Adipose tissue (tissue), 3 donors: ENCODE measurements at regions not wholly inside any gene's neighbourhood (a gene's known extent, or its start where the extent isn't known, plus 50 kb on each side); places are given as distances from the start of the nearest gene placed in this dataset.

Experiments used
- H3K27ac ChIP-seq: one replicate; pipeline ENCODE4 v1.5.1; 2013; ENCODE audit warnings: low read depth, low read length
- WGBS, 3 donors: extraction: QIAGEN DNeasy Blood & Tissue Kit; methylation state at CpG; one replicate each; pipeline ENCODE4 v1.1.7; 2013; 5-methylcytosine and 5-hydroxymethylcytosine counted together
- donor health status: healthy with polysubstance abuse.
- donor health status: Bipolar disorder and iron deficiency.
- donor health status: healthy.

GRCh38 chr16:85288869-85289660, 176.8 kb upstream of the CIBAR2 start:
- 76 to 95% (median 90%) methylated on average over 10 to 11 of the region's 11 CpGs for WGBS, 3 donors

DNA sequence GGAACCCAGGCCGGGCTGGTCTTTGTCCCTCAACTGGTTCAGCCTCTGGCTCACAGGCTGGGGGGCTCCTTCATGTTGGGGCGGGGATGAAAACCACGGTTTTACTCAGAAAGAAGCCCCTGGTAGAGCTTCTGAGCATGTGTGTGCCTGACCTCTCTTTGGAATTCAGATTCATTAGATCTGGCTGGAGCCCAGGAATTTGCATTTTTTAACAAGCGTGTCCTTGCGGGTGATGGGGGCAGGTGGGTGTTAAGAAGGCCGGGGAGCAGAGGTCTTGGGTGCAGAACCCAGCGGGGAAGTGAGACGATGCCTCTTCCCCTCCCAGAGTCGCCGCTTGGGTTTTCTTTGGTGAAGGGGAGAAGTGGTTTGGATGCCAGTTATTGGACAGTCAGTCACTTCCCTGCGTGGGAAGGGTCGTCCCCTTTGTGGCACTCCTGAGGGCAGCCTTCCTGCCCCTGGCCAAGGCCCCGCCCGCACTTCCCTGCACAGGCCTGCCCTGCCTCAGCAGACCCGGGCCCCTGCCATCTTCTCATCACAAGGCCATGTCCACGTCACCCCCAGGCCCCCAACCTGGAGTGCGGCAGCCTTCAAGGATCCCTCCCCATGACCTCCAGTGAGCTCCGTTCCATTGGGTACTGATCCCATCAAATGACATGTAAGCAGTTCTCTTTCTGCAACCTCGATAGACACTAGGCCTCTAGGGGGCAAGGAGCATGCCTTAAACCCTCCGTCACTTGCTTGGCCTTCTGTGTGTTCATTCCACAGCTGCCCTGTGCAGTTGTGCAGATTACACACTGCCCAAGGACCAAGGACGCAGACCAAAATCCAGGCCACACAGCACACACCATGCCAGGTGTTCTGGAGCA, 177.7 kb upstream of the CIBAR2 start:
- H3K27ac ChIP-seq, result no peak overlapping the region
- 82 to 89% (median 85%) methylated on average over 21 of the region's 21 CpGs for whole genome bisulfite sequencing, 3 donors

More at GRCh38 chr16:85288869-85289660, 176.8 kb upstream of the CIBAR2 start:
- H3K27ac ChIP-seq, result no peak overlapping the region

DNA sequence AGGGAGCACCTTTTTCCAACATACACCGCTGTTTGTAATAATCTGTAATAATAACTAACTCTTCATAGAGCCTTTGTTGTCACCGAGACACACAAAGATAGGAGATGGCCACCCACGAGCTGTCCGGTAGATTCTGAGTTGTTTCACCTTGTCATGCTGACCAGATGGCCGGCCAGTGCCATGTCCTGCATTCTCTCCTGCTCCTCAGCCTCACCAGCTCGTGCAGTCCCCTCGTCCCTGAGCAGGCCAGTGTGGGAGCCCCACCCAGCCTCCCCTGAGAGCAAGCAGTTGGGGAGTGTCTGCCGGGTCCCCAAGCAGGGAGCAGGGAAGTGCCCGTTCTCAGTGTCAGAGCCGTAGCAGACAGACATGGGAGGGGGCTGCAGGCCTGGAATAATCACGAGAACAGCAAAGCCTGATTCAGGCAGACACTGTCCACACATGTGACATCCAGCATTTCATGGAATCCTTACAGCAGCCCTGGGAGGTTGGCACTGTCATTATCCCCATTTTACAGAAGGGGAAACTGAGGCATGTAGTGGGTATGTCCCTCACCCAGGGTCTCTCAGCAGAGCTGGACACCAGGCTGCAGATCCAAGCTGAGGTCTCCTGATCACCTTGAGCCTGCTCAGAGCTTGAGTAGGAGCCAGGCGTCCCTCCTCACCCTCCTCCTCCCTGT, 178.5 kb upstream of the CIBAR2 start:
- no peak overlapping the region for H3K27ac ChIP-seq
- 80 to 87% (median 82%) methylated on average over 11 to 12 of the region's 12 CpGs for WGBS, 3 donors

GRCh38 chr16:85291302-85292148, 179.3 kb upstream of the CIBAR2 start:
- WGBS, 3 donors, result 51 to 76% (median 52%) methylated on average over 26 of the region's 26 CpGs
- no peak overlapping the region for H3K27ac ChIP-seq

- no peak overlapping the region for H3K27ac ChIP-seq
- 97 to 98% (median 97%) methylated on average over 13 of the region's 13 CpGs for WGBS, 3 donors
These were observed 181.2 kb upstream of the CIBAR2 start for GRCh38 chr16:85293458-85293857.

DNA sequence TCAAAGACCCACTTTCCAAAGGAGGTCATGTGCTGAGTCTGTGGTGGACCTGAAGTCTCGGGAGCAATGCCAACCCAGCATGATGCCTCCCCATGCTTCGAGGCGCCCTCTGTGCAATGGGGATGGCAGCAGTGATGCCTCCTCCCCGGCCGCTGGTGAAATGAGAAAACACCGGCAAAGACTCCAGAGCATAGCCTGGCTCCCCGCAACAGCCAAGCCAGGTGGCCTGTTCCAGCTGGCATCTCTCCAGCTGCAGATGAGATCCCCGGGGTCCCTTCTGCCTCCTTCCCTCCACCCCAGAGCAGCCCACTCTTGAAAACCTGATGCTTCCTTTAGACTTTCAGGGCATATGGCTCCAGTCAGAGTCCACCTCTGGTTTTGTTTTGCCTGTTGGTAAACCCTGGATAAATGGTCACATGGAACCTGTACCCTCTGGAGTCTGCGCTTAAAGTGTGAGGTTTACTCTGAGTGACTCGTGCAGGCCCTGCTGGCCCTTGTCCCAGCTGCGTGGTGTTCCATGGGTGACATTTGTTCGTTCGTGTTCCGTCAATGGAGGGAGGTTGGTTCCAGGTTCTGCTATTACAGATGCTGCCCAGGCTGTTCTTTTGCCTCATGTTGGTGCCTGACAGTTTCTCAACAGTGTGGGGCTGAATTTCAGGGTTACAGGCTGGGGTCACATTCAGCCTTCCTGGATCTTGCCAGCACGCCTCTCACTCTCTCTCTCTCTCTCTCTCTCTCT, 181.8 kb upstream of the CIBAR2 start:
- no peak overlapping the region for H3K27ac ChIP-seq
- WGBS, 3 donors, result 75 to 82% (median 80%) methylated on average over 15 of the region's 15 CpGs

DNA sequence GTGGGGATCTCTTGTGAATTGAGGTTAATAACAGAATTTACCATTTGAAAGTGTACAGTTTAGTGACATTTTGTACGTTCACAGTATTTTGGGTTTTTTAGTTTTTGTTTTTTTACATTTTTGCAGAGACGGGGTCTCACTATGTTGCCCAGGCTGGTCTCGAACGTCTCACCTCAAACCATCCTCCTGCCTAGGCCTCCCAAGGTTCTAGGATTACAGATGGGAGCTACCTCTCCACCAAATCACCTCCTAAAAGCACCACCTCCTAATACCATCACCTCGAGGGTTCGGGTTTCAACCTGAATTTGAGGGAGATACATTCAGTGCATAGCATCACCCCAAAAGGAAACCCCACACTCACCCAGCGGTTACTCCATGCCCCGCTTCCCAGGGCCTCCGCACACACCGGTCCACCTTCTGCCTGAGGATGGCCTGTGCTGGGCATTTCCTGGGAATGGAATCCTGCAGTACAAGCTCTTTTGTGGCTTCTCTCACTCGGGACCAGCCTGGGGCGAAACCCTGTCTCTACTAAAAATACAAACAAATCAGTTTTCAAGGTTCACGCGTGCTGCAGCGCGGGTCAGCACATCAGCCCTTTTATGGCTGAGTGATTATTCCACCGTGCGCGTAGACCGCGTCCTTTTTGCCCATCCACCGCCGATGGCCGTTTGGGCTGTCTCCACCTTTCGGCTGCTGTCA, 182.7 kb upstream of the CIBAR2 start:
- 95 to 96% (median 95%) methylated on average over 25 of the region's 25 CpGs for WGBS, 3 donors
- no peak overlapping the region for H3K27ac ChIP-seq

DNA sequence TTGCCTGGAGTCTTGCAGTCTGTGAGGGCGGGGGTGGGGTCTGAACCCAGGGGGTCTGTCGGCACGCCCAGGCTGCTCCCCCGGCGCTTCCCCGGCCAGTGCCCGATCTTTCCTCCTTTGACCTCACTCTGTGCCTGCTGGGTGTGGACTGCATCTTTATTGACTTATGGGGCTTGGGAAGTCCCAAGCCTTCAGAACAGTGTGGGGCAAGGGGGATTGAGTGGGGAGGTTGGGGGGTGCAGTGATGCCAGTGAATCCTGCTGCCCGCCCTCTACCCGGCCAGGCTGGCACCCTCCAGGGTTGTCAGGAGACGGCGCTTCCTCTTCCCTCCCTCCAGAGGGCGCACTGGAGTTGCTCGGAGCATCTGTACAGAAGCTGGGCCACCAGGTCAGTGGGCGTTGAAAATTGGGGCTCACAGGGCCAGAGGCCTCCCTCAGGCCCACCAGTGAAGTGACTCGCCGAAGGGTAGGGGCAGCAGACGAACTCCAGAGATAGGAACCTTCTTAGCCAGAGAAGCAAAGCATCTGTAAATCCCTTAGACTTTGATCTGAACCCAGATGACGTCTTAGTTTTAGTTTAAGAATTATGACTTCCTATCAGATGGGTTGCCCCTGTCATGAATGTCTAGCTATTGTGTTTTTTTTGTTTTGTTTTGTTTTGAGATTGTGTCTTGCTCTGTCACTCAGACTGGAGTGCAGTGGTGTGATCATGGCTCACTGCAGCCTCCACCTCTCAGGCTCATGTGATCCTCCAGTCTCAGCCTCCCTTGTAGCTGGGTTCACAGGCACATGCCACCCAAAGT, 184.8 kb upstream of the CIBAR2 start:
- WGBS, 3 donors, result 56 to 61% (median 59%) methylated on average over 17 to 18 of the region's 18 CpGs
- no peak overlapping the region for H3K27ac ChIP-seq

- 88 to 90% (median 89%) methylated on average over 9 of the region's 9 CpGs for WGBS, 3 donors
- no peak overlapping the region for H3K27ac ChIP-seq
These were observed 185.6 kb upstream of the CIBAR2 start for GRCh38 chr16:85297881-85298280.

GRCh38 chr16:85300406-85300968, 188.2 kb upstream of the CIBAR2 start:
- H3K27ac ChIP-seq, result no peak overlapping the region
- 89 to 93% (median 92%) methylated on average over 20 of the region's 20 CpGs for WGBS, 3 donors

- no peak overlapping the region for H3K27ac ChIP-seq
- WGBS, 3 donors, result 28 to 87% (median 67%) methylated on average over 6 of the region's 6 CpGs
These were observed 189.0 kb upstream of the CIBAR2 start for GRCh38 chr16:85301231-85301630.

DNA sequence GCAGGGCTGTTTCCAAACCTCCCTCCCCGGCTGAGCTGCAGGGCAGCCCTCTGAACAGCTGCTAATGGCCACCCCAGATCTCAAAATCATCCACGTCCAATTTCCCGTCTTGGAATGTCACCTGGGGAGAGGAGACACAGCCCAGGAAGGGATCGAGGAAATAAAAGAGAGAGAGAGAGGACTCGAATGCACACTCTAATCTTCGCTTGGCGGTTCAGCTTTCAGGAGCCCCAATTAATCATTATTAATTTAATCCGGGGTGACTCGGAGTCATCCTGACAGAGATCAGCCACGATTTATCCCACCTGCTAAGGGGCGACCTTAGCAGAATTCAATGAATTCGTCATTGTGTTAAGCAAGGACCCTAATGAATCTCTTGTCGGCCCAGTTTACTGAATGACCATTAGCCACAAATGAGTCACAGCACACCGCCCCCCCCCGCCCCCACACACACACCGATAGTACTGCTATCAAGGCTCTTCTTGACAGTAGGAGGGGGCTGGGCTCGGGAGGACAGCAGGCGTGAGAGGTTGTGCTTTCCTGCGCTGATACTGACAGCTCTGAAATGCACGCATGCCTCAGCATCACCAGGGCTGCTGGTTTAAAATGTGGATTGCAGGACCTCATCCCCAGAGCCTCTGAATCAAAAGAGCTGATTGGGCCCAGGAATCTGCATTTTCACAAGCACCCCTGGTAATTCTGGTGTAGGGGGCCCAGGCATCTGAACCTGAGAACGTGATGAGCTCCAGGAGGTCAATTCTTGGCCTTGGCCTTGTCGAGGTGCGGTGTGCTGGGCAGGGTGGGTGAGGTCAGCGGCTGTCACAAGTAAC, 190.0 kb upstream of the CIBAR2 start:
- 44 to 81% (median 74%) methylated on average over 24 of the region's 24 CpGs for WGBS, 3 donors
- H3K27ac ChIP-seq, result no peak overlapping the region

- H3K27ac ChIP-seq, result no peak overlapping the region
- 65 to 71% (median 66%) methylated on average over 25 to 26 of the region's 26 CpGs for WGBS, 3 donors
These were observed 190.6 kb upstream of the CIBAR2 start for GRCh38 chr16:85302848-85303353.

- WGBS, 3 donors, result 43 to 55% (median 51%) methylated on average over 28 to 36 of the region's 36 CpGs
- no peak overlapping the region for H3K27ac ChIP-seq
These were observed 191.1 kb upstream of the CIBAR2 start for GRCh38 chr16:85303354-85303883.

GRCh38 chr16:85304337-85304736, 192.1 kb upstream of the CIBAR2 start:
- 45 to 73% (median 67%) methylated on average over 5 to 9 of the region's 9 CpGs for WGBS, 3 donors
- no peak overlapping the region for H3K27ac ChIP-seq
